Neural cell (in vitro differentiated cells): ENCODE measurements at regions not wholly inside any gene's neighbourhood (a gene's known extent, or its start where the extent isn't known, plus 50 kb on each side); places are given as distances from the start of the nearest gene placed in this dataset.

Experiments used
- EP300 ChIP-seq: fragments of 450-650 bp; conservative IDR thresholded peaks from 2 replicates; pipeline ENCODE4 v1.6.1; 2014; ENCODE audit warnings: antibody characterized with exemption, mild to moderate bottlenecking, moderate library complexity; ENCODE audit not compliant: poor library complexity, severe bottlenecking
- EZH2 ChIP-seq: fragments of 200-600, 300-800 bp; shearing (Covaris generic), sonication (generic); IDR thresholded peaks from 2 replicates; pipeline ENCODE4 v1.6.1; 2014; ENCODE audit warnings: antibody characterized with exemption, low read length, borderline replicate concordance, mild to moderate bottlenecking; ENCODE audit not compliant: insufficient read depth, poor library complexity, severe bottlenecking
- MXI1 ChIP-seq: fragments of 450-650 bp; conservative IDR thresholded peaks from 2 replicates; pipeline ENCODE4 v1.6.1; 2014; ENCODE audit warnings: antibody characterized with exemption, mild to moderate bottlenecking; ENCODE audit not compliant: poor library complexity, severe bottlenecking
- POLR2AphosphoS5 ChIP-seq: IDR thresholded peaks from 2 replicates; pipeline ENCODE4 v1.6.1; 2012
- RAD21 ChIP-seq: fragments of 450-650 bp; conservative IDR thresholded peaks from 2 replicates; pipeline ENCODE4 v1.6.1; 2014; ENCODE audit warnings: antibody characterized with exemption, mild to moderate bottlenecking, moderate library complexity
- SMC3 ChIP-seq: fragments of 450-650 bp; conservative IDR thresholded peaks from 2 replicates; pipeline ENCODE4 v1.6.1; 2014; ENCODE audit warnings: antibody characterized with exemption, mild to moderate bottlenecking, moderate library complexity; ENCODE audit not compliant: poor library complexity
- TAF1 ChIP-seq: IDR thresholded peaks from 2 replicates; pipeline ENCODE4 v1.6.1; 2012; ENCODE audit warnings: low read depth
- TF ChIP-seq, protein P1 (sequence below): fragments of 450-650 bp; IDR thresholded peaks from 2 replicates; pipeline ENCODE4 v1.5.1; 2014; ENCODE audit warnings: antibody characterized with exemption, mild to moderate bottlenecking, moderate library complexity; ENCODE audit not compliant: poor library complexity, severe bottlenecking
- TF ChIP-seq, protein P2 (sequence below): IDR thresholded peaks from 2 replicates; pipeline ENCODE4 v1.6.1; 2012; ENCODE audit warnings: borderline replicate concordance

DNA sequence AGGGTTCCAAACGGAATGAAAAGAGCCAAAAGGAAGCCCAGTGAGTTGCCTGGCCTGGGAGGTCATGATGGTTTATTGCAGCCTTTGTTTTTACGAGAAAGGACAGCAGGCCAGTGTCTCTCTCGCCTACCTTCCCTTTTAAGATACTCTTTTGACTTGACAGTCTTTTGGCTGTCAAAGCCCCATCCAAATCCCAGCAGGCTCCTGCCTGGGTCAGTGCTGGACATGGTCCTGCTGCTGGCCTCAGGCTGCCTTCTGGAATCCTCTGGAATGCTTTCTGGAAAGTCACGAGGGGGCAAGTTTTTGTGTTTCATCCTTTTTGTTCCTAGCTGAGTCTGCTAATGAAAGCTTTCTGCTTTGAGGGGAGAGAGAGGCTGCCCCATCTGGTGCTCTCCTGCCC lies 444.8 kb downstream of the OLFM4 start:
- TF ChIP-seq EZH2 (no peak), POLR2AphosphoS5 (no peak), EP300 (no peak), TAF1 (no peak), SMC3 (no peak), RAD21 (no peak), MXI1 (no peak)
- TF ChIP-seq, protein P1, sequence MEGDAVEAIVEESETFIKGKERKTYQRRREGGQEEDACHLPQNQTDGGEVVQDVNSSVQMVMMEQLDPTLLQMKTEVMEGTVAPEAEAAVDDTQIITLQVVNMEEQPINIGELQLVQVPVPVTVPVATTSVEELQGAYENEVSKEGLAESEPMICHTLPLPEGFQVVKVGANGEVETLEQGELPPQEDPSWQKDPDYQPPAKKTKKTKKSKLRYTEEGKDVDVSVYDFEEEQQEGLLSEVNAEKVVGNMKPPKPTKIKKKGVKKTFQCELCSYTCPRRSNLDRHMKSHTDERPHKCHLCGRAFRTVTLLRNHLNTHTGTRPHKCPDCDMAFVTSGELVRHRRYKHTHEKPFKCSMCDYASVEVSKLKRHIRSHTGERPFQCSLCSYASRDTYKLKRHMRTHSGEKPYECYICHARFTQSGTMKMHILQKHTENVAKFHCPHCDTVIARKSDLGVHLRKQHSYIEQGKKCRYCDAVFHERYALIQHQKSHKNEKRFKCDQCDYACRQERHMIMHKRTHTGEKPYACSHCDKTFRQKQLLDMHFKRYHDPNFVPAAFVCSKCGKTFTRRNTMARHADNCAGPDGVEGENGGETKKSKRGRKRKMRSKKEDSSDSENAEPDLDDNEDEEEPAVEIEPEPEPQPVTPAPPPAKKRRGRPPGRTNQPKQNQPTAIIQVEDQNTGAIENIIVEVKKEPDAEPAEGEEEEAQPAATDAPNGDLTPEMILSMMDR: no peak
- TF ChIP-seq, protein P2, sequence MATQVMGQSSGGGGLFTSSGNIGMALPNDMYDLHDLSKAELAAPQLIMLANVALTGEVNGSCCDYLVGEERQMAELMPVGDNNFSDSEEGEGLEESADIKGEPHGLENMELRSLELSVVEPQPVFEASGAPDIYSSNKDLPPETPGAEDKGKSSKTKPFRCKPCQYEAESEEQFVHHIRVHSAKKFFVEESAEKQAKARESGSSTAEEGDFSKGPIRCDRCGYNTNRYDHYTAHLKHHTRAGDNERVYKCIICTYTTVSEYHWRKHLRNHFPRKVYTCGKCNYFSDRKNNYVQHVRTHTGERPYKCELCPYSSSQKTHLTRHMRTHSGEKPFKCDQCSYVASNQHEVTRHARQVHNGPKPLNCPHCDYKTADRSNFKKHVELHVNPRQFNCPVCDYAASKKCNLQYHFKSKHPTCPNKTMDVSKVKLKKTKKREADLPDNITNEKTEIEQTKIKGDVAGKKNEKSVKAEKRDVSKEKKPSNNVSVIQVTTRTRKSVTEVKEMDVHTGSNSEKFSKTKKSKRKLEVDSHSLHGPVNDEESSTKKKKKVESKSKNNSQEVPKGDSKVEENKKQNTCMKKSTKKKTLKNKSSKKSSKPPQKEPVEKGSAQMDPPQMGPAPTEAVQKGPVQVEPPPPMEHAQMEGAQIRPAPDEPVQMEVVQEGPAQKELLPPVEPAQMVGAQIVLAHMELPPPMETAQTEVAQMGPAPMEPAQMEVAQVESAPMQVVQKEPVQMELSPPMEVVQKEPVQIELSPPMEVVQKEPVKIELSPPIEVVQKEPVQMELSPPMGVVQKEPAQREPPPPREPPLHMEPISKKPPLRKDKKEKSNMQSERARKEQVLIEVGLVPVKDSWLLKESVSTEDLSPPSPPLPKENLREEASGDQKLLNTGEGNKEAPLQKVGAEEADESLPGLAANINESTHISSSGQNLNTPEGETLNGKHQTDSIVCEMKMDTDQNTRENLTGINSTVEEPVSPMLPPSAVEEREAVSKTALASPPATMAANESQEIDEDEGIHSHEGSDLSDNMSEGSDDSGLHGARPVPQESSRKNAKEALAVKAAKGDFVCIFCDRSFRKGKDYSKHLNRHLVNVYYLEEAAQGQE: no peak
